NOMO-1 (cell line): ENCODE measurements at regions not wholly inside any gene's neighbourhood (a gene's known extent, or its start where the extent isn't known, plus 50 kb on each side); places are given as distances from the start of the nearest gene placed in this dataset.
"Not testable (repeated sequence)": the region's sequence is repeated elsewhere in the genome, so short reads cannot be mapped to it uniquely, and the experiment has no call there.

Experiments
- DNase-seq, 2 experiments: peaks; one replicate each; lab custom pipeline; 2025; ENCODE audit not compliant: unreplicated experiment in 2 of 2; lab: John Stamatoyannopoulos, UW

GRCh38 chrX:550514-550913 is 80.1 kb upstream of the SHOX start:
- DNase-seq: no peak

- DNase-seq: no peak
Observed at GRCh38 chrX:551306-551705, 79.3 kb upstream of the SHOX start.

- no peak for DNase-seq
Observed at GRCh38 chrX:552496-552895, 78.1 kb upstream of the SHOX start.

GRCh38 chrX:554271-554670 is 76.3 kb upstream of the SHOX start:
- no peak for DNase-seq

GRCh38 chrX:555725-556666 is 74.6 kb upstream of the SHOX start:
- DNase-seq: no peak

GRCh38 chrX:557601-558000 is 73.0 kb upstream of the SHOX start:
- not testable (repeated sequence) for DNase-seq

GRCh38 chrX:559282-559681 is 71.3 kb upstream of the SHOX start:
- DNase-seq: not testable (repeated sequence)

- peak in 1 of 2 experiments; percentile 56 for DNase-seq
Observed at GRCh38 chrX:567891-568290, 62.7 kb upstream of the SHOX start.

- peak in 1 of 2 experiments; percentile 56 for DNase-seq
Observed at GRCh38 chrX:568311-568710, 62.3 kb upstream of the SHOX start.

GRCh38 chrX:572538-573124 is 58.0 kb upstream of the SHOX start:
- peak in 1 of 2 experiments; percentile 67 for DNase-seq

GRCh38 chrX:574251-574650 is 56.3 kb upstream of the SHOX start:
- DNase-seq: no peak

- no peak for DNase-seq
Observed at GRCh38 chrX:574830-575229, 55.8 kb upstream of the SHOX start.

- no peak for DNase-seq
Observed at GRCh38 chrX:576904-577560, 53.6 kb upstream of the SHOX start.

- DNase-seq: no peak
Observed at GRCh38 chrX:578531-578930, 52.1 kb upstream of the SHOX start.

- no peak for DNase-seq
Observed at GRCh38 chrX:580030-580429, 50.6 kb upstream of the SHOX start.
